ENCODE measurements at regions not wholly inside any gene's neighbourhood (a gene's known extent, or its start where the extent isn't known, plus 50 kb on each side); places are given as distances from the start of the nearest gene placed in this dataset.

DNA sequence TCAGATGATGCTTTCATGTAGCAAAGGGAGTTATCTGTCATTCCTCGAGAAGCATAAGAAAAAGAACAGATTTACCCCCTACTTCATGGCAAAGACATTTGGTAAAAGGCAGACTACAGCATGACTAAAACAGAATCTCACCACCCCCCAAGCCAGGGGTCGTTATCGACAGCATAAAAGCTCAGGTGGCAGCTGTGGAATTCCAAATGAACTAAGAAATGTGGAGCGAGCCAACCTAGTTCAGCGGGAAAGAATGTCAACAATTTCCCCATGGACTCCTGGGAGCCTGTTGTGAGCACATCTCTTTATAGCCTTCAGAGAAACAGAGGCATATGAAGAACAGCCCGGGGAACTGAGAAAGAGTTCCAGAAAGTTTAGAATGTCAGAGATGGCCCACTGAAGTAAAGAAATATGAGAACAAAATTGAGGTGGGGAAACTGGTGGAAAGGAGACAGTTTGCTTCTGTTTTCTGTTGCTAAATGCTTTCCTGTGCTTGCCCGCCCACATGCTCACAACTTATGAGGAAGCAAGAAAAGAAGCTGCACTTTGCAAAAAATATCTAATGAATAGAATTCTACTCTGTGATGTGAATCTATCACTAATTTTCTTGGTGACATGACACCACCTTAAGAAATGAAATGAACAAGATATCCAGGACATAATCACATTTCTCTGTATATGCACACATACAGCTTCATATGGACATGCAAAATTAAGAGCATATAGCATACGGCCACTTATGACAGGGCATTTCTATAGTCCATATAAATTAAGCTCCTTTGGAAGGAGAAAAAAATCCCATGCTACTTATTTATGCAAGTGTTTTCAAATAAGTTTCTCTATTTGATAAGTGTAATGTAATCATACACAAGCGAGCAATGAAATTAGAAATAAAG is 135.3 kb upstream of the MID1 start:
- Histone ChIP-seq H3K4me1 (ENCODE audit: low read depth, poor library complexity, severe bottlenecking) (no peaks in the 10 kb centered on the region), H3K4me2 (no peak overlapping the region), H3K4me3 (IDR thresholded peaks at IDR 0.05; ENCODE audit: insufficient read depth, low read depth, low read length) (no peak overlapping the region), H3K36me3 (ENCODE audit: insufficient read depth) (no peaks in the 10 kb centered on the region), H3K9ac (no peak overlapping the region), H3K27ac (no peak overlapping the region), H2AFZ (ENCODE audit: low read depth) (no peak overlapping the region), H3K79me2 (ENCODE audit: insufficient read depth, low read depth) (no peaks in the 10 kb centered on the region), H4K20me1 (ENCODE audit: insufficient read depth) (no peaks in the 10 kb centered on the region), H3K27me3 (ENCODE audit: insufficient read depth, low read depth) (no peaks in the 10 kb centered on the region)
- TF ChIP-seq CTCF (conservative IDR thresholded peaks at IDR 0.05; ENCODE audit: low read depth, low read length) = no peak

GRCh38 chrX:10756441-10756840 is 136.1 kb upstream of the MID1 start:
- H3K9ac ChIP-seq = no peak overlapping the region
- no peak overlapping the region for H3K27ac ChIP-seq
- no peak overlapping the region for H3K4me3 ChIP-seq (IDR thresholded peaks at IDR 0.05; ENCODE audit: insufficient read depth, low read depth, low read length)
- H2AFZ ChIP-seq (ENCODE audit: low read depth) = no peak overlapping the region
- no peak for TF ChIP-seq CTCF (conservative IDR thresholded peaks at IDR 0.05; ENCODE audit: low read depth, low read length)
- H3K79me2 ChIP-seq (ENCODE audit: insufficient read depth, low read depth) = no peaks in the 10 kb centered on the region
- no peaks in the 10 kb centered on the region for H3K4me1 ChIP-seq (ENCODE audit: low read depth, poor library complexity, severe bottlenecking)
- no peaks in the 10 kb centered on the region for H4K20me1 ChIP-seq (ENCODE audit: insufficient read depth)
- H3K27me3 ChIP-seq (ENCODE audit: insufficient read depth, low read depth) = no peaks in the 10 kb centered on the region
- H3K36me3 ChIP-seq (ENCODE audit: insufficient read depth) = no peaks in the 10 kb centered on the region
- no peak overlapping the region for H3K4me2 ChIP-seq

DNA sequence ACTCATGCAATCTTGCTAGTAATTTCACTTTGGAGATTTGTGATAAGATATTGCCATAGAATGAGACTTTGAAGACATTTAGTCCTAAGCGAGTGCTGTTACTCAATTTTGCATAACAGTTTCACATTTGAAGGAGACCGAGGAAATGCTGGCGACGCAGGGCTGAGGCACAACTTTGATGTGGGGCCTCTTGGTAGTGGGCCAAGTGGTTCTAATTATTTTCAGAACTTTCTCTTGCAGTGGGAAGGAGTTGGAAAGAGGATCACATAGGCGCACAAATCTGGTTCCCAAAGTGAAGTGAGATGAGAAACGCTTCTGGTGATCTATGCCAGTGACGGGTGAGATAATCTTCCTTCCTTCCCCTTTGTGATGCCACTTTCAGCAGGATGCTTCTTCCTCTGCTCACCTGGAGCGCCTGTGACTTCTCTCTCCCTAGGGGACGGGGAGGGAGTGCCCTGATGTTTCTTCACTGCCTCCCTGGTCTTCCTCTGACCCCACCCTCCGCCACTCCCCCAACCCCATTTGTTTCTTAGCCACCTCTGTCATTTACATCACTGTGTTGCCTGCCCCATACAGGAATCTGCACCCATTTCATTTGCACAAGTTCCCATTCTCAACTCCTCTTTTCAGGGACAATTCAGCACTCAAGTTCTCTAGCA is 138.9 kb upstream of the MID1 start:
- Histone ChIP-seq H3K27me3 (ENCODE audit: insufficient read depth, low read depth) (no peaks in the 10 kb centered on the region), H3K4me1 (ENCODE audit: low read depth, poor library complexity, severe bottlenecking) (no peaks in the 10 kb centered on the region), H3K27ac (no peak overlapping the region), H3K9ac (no peak overlapping the region), H2AFZ (ENCODE audit: low read depth) (no peak overlapping the region), H3K36me3 (ENCODE audit: insufficient read depth) (no peaks in the 10 kb centered on the region), H3K4me2 (no peak overlapping the region), H4K20me1 (ENCODE audit: insufficient read depth) (no peaks in the 10 kb centered on the region), H3K79me2 (ENCODE audit: insufficient read depth, low read depth) (no peaks in the 10 kb centered on the region), H3K4me3 (IDR thresholded peaks at IDR 0.05; ENCODE audit: insufficient read depth, low read depth, low read length) (no peak overlapping the region)
- no peak for TF ChIP-seq CTCF (conservative IDR thresholded peaks at IDR 0.05; ENCODE audit: low read depth, low read length)

DNA sequence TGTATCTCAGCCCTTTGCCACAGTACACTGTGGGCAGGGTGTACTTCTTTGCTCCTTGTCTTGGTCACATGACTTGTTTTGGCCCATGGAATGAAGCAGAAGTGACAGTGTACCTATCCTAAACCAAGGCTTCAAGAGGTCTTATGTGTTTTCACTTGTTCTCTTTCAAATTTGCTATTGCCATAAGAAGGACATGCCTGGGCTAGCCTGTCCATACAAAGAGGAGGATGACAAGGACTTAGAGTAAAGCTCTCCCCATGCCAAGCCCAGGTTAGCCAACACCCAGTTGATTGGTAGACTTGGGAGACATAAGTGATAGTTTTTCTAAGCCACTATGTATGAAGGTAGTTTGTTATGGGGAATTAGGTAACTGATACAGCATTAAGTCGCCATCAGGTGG is 141.1 kb upstream of the MID1 start:
- no peaks in the 10 kb centered on the region for H4K20me1 ChIP-seq (ENCODE audit: insufficient read depth)
- no peak overlapping the region for H3K4me2 ChIP-seq
- no peak overlapping the region for H3K4me3 ChIP-seq (IDR thresholded peaks at IDR 0.05; ENCODE audit: insufficient read depth, low read depth, low read length)
- H3K36me3 ChIP-seq (ENCODE audit: insufficient read depth) = no peaks in the 10 kb centered on the region
- H3K9ac ChIP-seq = no peak overlapping the region
- H3K27me3 ChIP-seq (ENCODE audit: insufficient read depth, low read depth) = no peaks in the 10 kb centered on the region
- H3K79me2 ChIP-seq (ENCODE audit: insufficient read depth, low read depth) = no peaks in the 10 kb centered on the region
- no peak overlapping the region for H2AFZ ChIP-seq (ENCODE audit: low read depth)
- no peak for TF ChIP-seq CTCF (conservative IDR thresholded peaks at IDR 0.05; ENCODE audit: low read depth, low read length)
- no peak overlapping the region for H3K27ac ChIP-seq
- no peaks in the 10 kb centered on the region for H3K4me1 ChIP-seq (ENCODE audit: low read depth, poor library complexity, severe bottlenecking)
